Adrenal gland (tissue), 9 donors: ENCODE measurements at regions not wholly inside any gene's neighbourhood (a gene's known extent, or its start where the extent isn't known, plus 50 kb on each side); places are given as distances from the start of the nearest gene placed in this dataset.

Experiments
- DNase-seq, 7 donors: peaks; one replicate each; pipeline ENCODE4 v3.0.0-alpha.2; 2019 to 2020
- H3K27ac ChIP-seq, 5 donors: fragments of 200-600 bp; sonication (generic) in 4 of 5; 1 replicate in 3 of 5; 2 replicates in 2 of 5; pipeline versions ENCODE4 v1.5.1 to v1.8.0; 2016 to 2020; ENCODE audit warnings: mild to moderate bottlenecking in 1 of 5
- H3K27me3 ChIP-seq: fragments of 200-600 bp; 2 replicates; pipeline ENCODE4 v1.8.0; 2021
- H3K36me3 ChIP-seq, 2 donors: fragments of 200-600 bp; replicated peaks in 1 of 2; 1 replicate in 1 of 2; 2 replicates in 1 of 2; pipeline versions ENCODE4 v1.5.1 to v1.8.0; 2018 to 2022
- H3K4me1 ChIP-seq, 2 donors: fragments of 200-600 bp; replicated peaks in 1 of 2; 1 replicate in 1 of 2; 2 replicates in 1 of 2; pipeline versions ENCODE4 v1.5.1 to v1.8.0; 2018 to 2021
- H3K4me3 ChIP-seq, 4 donors: fragments of 200-600 bp; sonication (generic) in 3 of 4; one replicate each; pipeline ENCODE4 v1.5.1; 2016 to 2018
- H3K9me3 ChIP-seq, 3 donors: fragments of 200-600 bp; sonication (generic) in 1 of 3; replicated peaks in 1 of 3; 1 replicate in 2 of 3; 2 replicates in 1 of 3; pipeline versions ENCODE4 v1.5.1 to v1.8.0; 2016 to 2021
- CTCF ChIP-seq, 6 experiments: fragments of 450-650 bp in 4 of 6; fragments of 200-600 bp in 2 of 6; sonication (generic) in 1 of 6; IDR thresholded peaks; 1 replicate in 5 of 6; 2 replicates in 1 of 6; pipeline versions ENCODE4 v1.5.1 to v1.8.0; 2016 to 2021; ENCODE audit warnings: antibody characterized with exemption in 6 of 6, mild to moderate bottlenecking in 2 of 6, moderate library complexity in 1 of 6
- POLR2A ChIP-seq, 2 donors: fragments of 450-650 bp; IDR thresholded peaks; one replicate each; pipeline ENCODE4 v1.6.1; 2017; ENCODE audit warnings: antibody characterized with exemption in 2 of 2, mild to moderate bottlenecking in 2 of 2, moderate library complexity in 1 of 2
- WGBS, 4 donors: extraction: QIAGEN DNeasy Blood & Tissue Kit in 2 of 4; methylation state at CpG; one replicate each; pipeline versions ENCODE4 v1.1.5 to v1.1.7; 2013 to 2017; 5-methylcytosine and 5-hydroxymethylcytosine counted together
- intact Hi-C, 2 donors: fragments of 100-400 bp; cut with DNase I; formaldehyde crosslinking; loops; one replicate each; pipeline versions ENCODE4 v1.14.1 to v1.15.0; 2022 to 2023
- donor health status: healthy with polysubstance abuse.
- donor health status: Bipolar disorder and iron deficiency.
- donor health status: DM: yes; HTN: yes; CAD: no.
- donor health status: DM: no; HTN: no; CAD: no.
- donor health status: DM: no; HTN: no; CAD: no.

DNA sequence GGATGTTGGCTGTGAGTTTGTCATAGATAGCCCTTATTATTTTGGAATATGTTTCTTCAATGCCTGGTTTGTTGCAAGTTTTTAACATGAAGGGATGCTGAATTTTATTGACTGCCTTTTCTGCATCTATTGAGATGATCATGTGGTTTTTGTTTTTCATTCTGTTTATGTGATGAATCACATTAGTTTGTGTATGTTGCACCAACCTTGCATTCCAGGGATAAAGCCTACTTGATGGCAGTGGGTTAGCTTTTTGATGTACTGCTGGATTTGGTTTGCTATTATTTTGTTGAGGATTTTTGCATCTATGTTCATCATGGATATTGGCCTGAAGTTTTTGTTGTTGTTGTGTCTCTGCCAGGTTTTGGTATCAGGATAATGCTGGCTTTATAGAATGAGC, 225.6 kb downstream of the PCSK1 start:
- intact Hi-C loops: no loop called here
- H3K27ac ChIP-seq: no peak overlapping the region
- H3K4me3 ChIP-seq: no peak overlapping the region
- H3K36me3 ChIP-seq: no peaks in the 10 kb centered on the region
- TF ChIP-seq POLR2A (IDR thresholded peaks at IDR 0.05) (no peak), CTCF (IDR thresholded peaks at IDR 0.05) (no peak)
- no peaks in the 10 kb centered on the region for H3K9me3 ChIP-seq
- no peak for DNase-seq
- H3K4me1 ChIP-seq: no peaks in the 10 kb centered on the region
- no peaks in the 10 kb centered on the region for H3K27me3 ChIP-seq

DNA sequence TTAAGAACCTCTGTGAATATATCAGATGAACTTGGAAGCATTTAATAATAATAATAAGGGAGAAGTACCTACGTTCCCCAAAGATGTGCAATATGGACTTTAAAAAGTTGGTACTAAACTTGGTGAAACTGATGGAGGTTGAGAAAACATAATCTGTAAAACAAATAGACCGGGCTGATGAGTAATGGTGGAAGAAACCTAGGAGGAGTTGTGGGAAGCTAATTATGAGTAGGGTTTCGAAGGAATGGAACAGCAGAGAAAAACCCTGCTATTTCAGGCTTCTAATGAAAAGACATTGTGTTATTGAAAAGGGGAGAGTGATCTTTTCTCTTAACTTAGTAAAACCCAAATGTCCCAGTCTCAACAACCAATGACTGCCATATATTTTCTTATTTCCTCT, 229.3 kb downstream of the PCSK1 start:
- Histone ChIP-seq H3K9me3 (no peaks in the 10 kb centered on the region), H3K4me3 (no peak overlapping the region), H3K27ac (no peak overlapping the region), H3K27me3 (no peaks in the 10 kb centered on the region), H3K4me1 (no peaks in the 10 kb centered on the region), H3K36me3 (no peaks in the 10 kb centered on the region)
- intact Hi-C loops: no loop called here
- no peak for DNase-seq
- 56 to 77% (median 70%) methylated on average over 3 of the region's 3 CpGs for WGBS, 4 donors
- TF ChIP-seq CTCF (IDR thresholded peaks at IDR 0.05) (no peak), POLR2A (IDR thresholded peaks at IDR 0.05) (no peak)

GRCh38 chr5:96201503-96201902, 231.5 kb downstream of the PCSK1 start:
- Histone ChIP-seq H3K4me1 (no peaks in the 10 kb centered on the region), H3K9me3 (no peaks in the 10 kb centered on the region), H3K27me3 (no peaks in the 10 kb centered on the region), H3K36me3 (no peaks in the 10 kb centered on the region), H3K4me3 (no peak overlapping the region), H3K27ac (no peak overlapping the region)
- TF ChIP-seq POLR2A (IDR thresholded peaks at IDR 0.05): no peak
- TF ChIP-seq CTCF (IDR thresholded peaks at IDR 0.05): no peak
- WGBS, 4 donors: 62 to 81% (median 71%) methylated on average over 3 of the region's 3 CpGs
- intact Hi-C loops: no loop called here
- DNase-seq: no peak

- H3K27me3 ChIP-seq: no peaks in the 10 kb centered on the region
- DNase-seq: peak in 1 of 7 donors; percentile 23
- no peaks in the 10 kb centered on the region for H3K36me3 ChIP-seq
- 42 to 56% (median 48%) methylated on average over 1 of the region's 1 CpG for WGBS, 4 donors
- no peak overlapping the region for H3K4me3 ChIP-seq
- H3K9me3 ChIP-seq: no peaks in the 10 kb centered on the region
- intact Hi-C loops: no loop called here
- no peaks in the 10 kb centered on the region for H3K4me1 ChIP-seq
- no peak overlapping the region for H3K27ac ChIP-seq
- TF ChIP-seq POLR2A (IDR thresholded peaks at IDR 0.05) (no peak), CTCF (IDR thresholded peaks at IDR 0.05) (no peak)
These were observed 232.4 kb downstream of the PCSK1 start for GRCh38 chr5:96200641-96201040.
